ENCODE measurements at regions not wholly inside any gene's neighbourhood (a gene's known extent, or its start where the extent isn't known, plus 50 kb on each side); places are given as distances from the start of the nearest gene placed in this dataset.
A peak's percentile ranks its signal among the peaks of the same experiment; 100 is the strongest.

GRCh38 chr20:56160956-56161355 lies 87.6 kb upstream of the MC3R start:
- Histone ChIP-seq H3K9me3 (no peaks in the 10 kb centered on the region), H3K27me3 (replicated peaks in 1 of 7) (peaks cover 0 to 26% (median 0%) of the 10 kb centered on the region in 7 donors), H3K4me1 (no peaks in the 10 kb centered on the region), H3K4me3 (no peak overlapping the region), H3K27ac (no peak overlapping the region), H3K36me3 (no peaks in the 10 kb centered on the region)
- no peak for DNase-seq
- TF ChIP-seq CTCF (IDR thresholded peaks at IDR 0.05 in 8 of 11, conservative IDR thresholded peaks at IDR 0.05 in 3 of 11) (no peak), POLR2AphosphoS5 (IDR thresholded peaks at IDR 0.05) (no peak), POLR2A (IDR thresholded peaks at IDR 0.05) (no peak)
- intact Hi-C loops (cut with DNase I; ENCODE audit: low total_unique reads): no loop called here
- 47 to 62% (median 57%) methylated on average over 5 to 6 of the region's 6 CpGs for WGBS, 5 donors

GRCh38 chr20:56163806-56164205 lies 84.7 kb upstream of the MC3R start:
- 65 to 68% (median 66%) methylated on average over 6 of the region's 6 CpGs for WGBS, 5 donors
- DNase-seq: no peak
- H3K4me3 ChIP-seq: no peak overlapping the region
- H3K4me1 ChIP-seq: no peaks in the 10 kb centered on the region
- TF ChIP-seq POLR2A (IDR thresholded peaks at IDR 0.05): no peak
- no peak for TF ChIP-seq CTCF (IDR thresholded peaks at IDR 0.05 in 8 of 11, conservative IDR thresholded peaks at IDR 0.05 in 3 of 11)
- no peak for TF ChIP-seq POLR2AphosphoS5 (IDR thresholded peaks at IDR 0.05)
- no peaks in the 10 kb centered on the region for H3K36me3 ChIP-seq
- intact Hi-C loops (cut with DNase I; ENCODE audit: low total_unique reads): no loop called here
- no peak overlapping the region for H3K27ac ChIP-seq
- peaks cover 0 to 22% (median 0%) of the 10 kb centered on the region in 7 donors for H3K27me3 ChIP-seq (replicated peaks in 1 of 7)
- peaks cover 0 to 3% (median 0%) of the 10 kb centered on the region in 8 donors for H3K9me3 ChIP-seq

- DNase-seq: no peak
- peaks cover 0 to 16% (median 0%) of the 10 kb centered on the region in 7 donors for H3K27me3 ChIP-seq (replicated peaks in 1 of 7)
- 72 to 77% (median 75%) methylated on average over 15 of the region's 15 CpGs for WGBS, 5 donors
- intact Hi-C loops (cut with DNase I; ENCODE audit: low total_unique reads): no loop called here
- no peak overlapping the region for H3K4me3 ChIP-seq
- peaks cover 0 to 3% (median 0%) of the 10 kb centered on the region in 8 donors for H3K9me3 ChIP-seq
- no peaks in the 10 kb centered on the region for H3K4me1 ChIP-seq
- TF ChIP-seq POLR2A (IDR thresholded peaks at IDR 0.05) (no peak), CTCF (IDR thresholded peaks at IDR 0.05 in 8 of 11, conservative IDR thresholded peaks at IDR 0.05 in 3 of 11) (no peak), POLR2AphosphoS5 (IDR thresholded peaks at IDR 0.05) (peak in 1 of 3 donors; percentile 5)
- H3K27ac ChIP-seq: no peak overlapping the region
- H3K36me3 ChIP-seq: no peaks in the 10 kb centered on the region
Measured at GRCh38 chr20:56166781-56167465, 81.6 kb upstream of the MC3R start.

GRCh38 chr20:56171087-56172012 lies 77.2 kb upstream of the MC3R start:
- intact Hi-C loops (cut with DNase I; ENCODE audit: low total_unique reads): no loop called here
- 57 to 71% (median 65%) methylated on average over 6 of the region's 6 CpGs for whole genome bisulfite sequencing, 5 donors
- H3K4me1 ChIP-seq: no peaks in the 10 kb centered on the region
- H3K9me3 ChIP-seq: peaks cover 0 to 11% (median 6%) of the 10 kb centered on the region in 8 donors
- H3K36me3 ChIP-seq: no peaks in the 10 kb centered on the region
- peaks cover 0 to 24% (median 0%) of the 10 kb centered on the region in 7 donors for H3K27me3 ChIP-seq (replicated peaks in 1 of 7)
- H3K27ac ChIP-seq: no peak overlapping the region
- DNase-seq: no peak
- TF ChIP-seq CTCF (IDR thresholded peaks at IDR 0.05 in 8 of 11, conservative IDR thresholded peaks at IDR 0.05 in 3 of 11) (peak in 5 of 11 experiments; percentile 11 to 39 (median 15)), POLR2AphosphoS5 (IDR thresholded peaks at IDR 0.05) (no peak), POLR2A (IDR thresholded peaks at IDR 0.05) (no peak)
- no peak overlapping the region for H3K4me3 ChIP-seq

All from spleen (tissue), 11 donors.